WTC11 (cell line): ENCODE measurements at regions not wholly inside any gene's neighbourhood (a gene's known extent, or its start where the extent isn't known, plus 50 kb on each side); places are given as distances from the start of the nearest gene placed in this dataset.

Source experiments
- ATAC-seq: fragments of 200-7000 bp; cut with Tn5 transposase; 2 replicates; pipeline ENCODE4 v1.10.0; 2021; ENCODE audit warnings: mild to moderate bottlenecking, moderate library complexity
- CTCF ChIA-PET: fragments of 300-600 bp; sonication (Branson Sonifier 250); formaldehyde crosslinking; loops from one replicate; lab custom pipeline; 2021; ENCODE audit warnings: antibody characterized with exemption; lab: Charles Lee
- POLR2A ChIA-PET: fragments of 350-600 bp; sonication (Branson Sonifier 250); formaldehyde crosslinking; loops from one replicate; lab custom pipeline; 2021; ENCODE audit warnings: antibody characterized with exemption; lab: Charles Lee
- DNase-seq: peaks from one replicate; pipeline ENCODE4 v3.0.0; 2021; ENCODE audit warnings: low spot score
- H3K27ac Mint-ChIP-seq: 2 replicates; pipeline ENCODE4 v1.8.0; 2021; ENCODE audit warnings: mixed read lengths
- H3K27me3 Mint-ChIP-seq: 2 replicates; pipeline ENCODE4 v1.8.0; 2021; ENCODE audit warnings: low read depth, mild to moderate bottlenecking, moderate library complexity, mixed read lengths
- H3K36me3 Mint-ChIP-seq: 2 replicates; pipeline ENCODE4 v1.8.0; 2021; ENCODE audit warnings: mixed read lengths
- H3K4me1 Mint-ChIP-seq: 2 replicates; pipeline ENCODE4 v1.8.0; 2022; ENCODE audit warnings: mixed read lengths
- H3K4me3 Mint-ChIP-seq: 2 replicates; pipeline ENCODE4 v1.8.0; 2021; ENCODE audit warnings: mild to moderate bottlenecking, moderate library complexity, mixed read lengths
- H3K9me3 Mint-ChIP-seq: 2 replicates; pipeline ENCODE4 v1.8.0; 2021; ENCODE audit warnings: mixed read lengths
- ATF1 ChIP-seq: sonication (generic); formaldehyde crosslinking; IDR thresholded peaks from 2 replicates; pipeline ENCODE4 v1.8.1; 2023; ENCODE audit warnings: mild to moderate bottlenecking, moderate library complexity, missing genetic modification reagents
- FOXJ3 ChIP-seq: sonication (generic); formaldehyde crosslinking; IDR thresholded peaks from 2 replicates; pipeline ENCODE4 v1.9.0; 2021; ENCODE audit warnings: missing genetic modification reagents, mild to moderate bottlenecking, borderline replicate concordance
- MXD4 ChIP-seq: fragments of 250-450 bp; sonication (Bioruptor Pico); IDR thresholded peaks from 2 replicates; pipeline ENCODE4 v1.8.0; 2021; ENCODE audit warnings: mild to moderate bottlenecking, moderate library complexity, borderline replicate concordance
- MYBL2 ChIP-seq: sonication (generic); formaldehyde crosslinking; IDR thresholded peaks from 2 replicates; pipeline ENCODE4 v1.8.1; 2023; ENCODE audit warnings: mild to moderate bottlenecking, moderate library complexity, missing genetic modification reagents
- NFE2L1 ChIP-seq: sonication (generic); formaldehyde crosslinking; IDR thresholded peaks from 2 replicates; pipeline ENCODE4 v1.8.1; 2023; ENCODE audit warnings: missing genetic modification reagents
- NFYB ChIP-seq: sonication (generic); formaldehyde crosslinking; conservative IDR thresholded peaks from 2 replicates; pipeline ENCODE4 v1.8.0; 2022; ENCODE audit warnings: low read depth, missing genetic modification reagents
- RORB ChIP-seq: fragments of 250-450 bp; sonication (Bioruptor Pico); IDR thresholded peaks from 2 replicates; pipeline ENCODE4 v1.9.0; 2021; ENCODE audit warnings: mild to moderate bottlenecking
- SMAD3 ChIP-seq: sonication (generic); formaldehyde crosslinking; IDR thresholded peaks from 2 replicates; pipeline ENCODE4 v1.8.0; 2022; ENCODE audit warnings: missing genetic modification reagents, mild to moderate bottlenecking, borderline replicate concordance
- TEAD1 ChIP-seq: sonication (generic); formaldehyde crosslinking; IDR thresholded peaks from 2 replicates; pipeline ENCODE4 v1.8.0; 2022; ENCODE audit warnings: mild to moderate bottlenecking, missing genetic modification reagents
- ZNF263 ChIP-seq: sonication (generic); formaldehyde crosslinking; IDR thresholded peaks from 2 replicates; pipeline ENCODE4 v1.8.1; 2022; ENCODE audit warnings: low read depth, mild to moderate bottlenecking, moderate library complexity, missing genetic modification reagents
- ZNF396 ChIP-seq: fragments of 250-450 bp; sonication (Bioruptor Pico); IDR thresholded peaks from 2 replicates; pipeline ENCODE4 v1.8.0; 2021; ENCODE audit warnings: mild to moderate bottlenecking, moderate library complexity, borderline replicate concordance
- TF ChIP-seq, protein P1 (sequence below): sonication (generic); formaldehyde crosslinking; IDR thresholded peaks from 2 replicates; pipeline ENCODE4 v1.8.1; 2023; ENCODE audit warnings: mild to moderate bottlenecking, missing genetic modification reagents, borderline replicate concordance
- TF ChIP-seq, protein P2 (sequence below): sonication (generic); formaldehyde crosslinking; IDR thresholded peaks from 2 replicates; pipeline ENCODE4 v1.8.1; 2022; ENCODE audit warnings: mild to moderate bottlenecking, missing genetic modification reagents, moderate library complexity, borderline replicate concordance
- TF ChIP-seq, protein P3 (sequence below): sonication (generic); formaldehyde crosslinking; IDR thresholded peaks from 2 replicates; pipeline ENCODE4 v1.8.0; 2022; ENCODE audit warnings: mild to moderate bottlenecking, missing genetic modification reagents
- TF ChIP-seq, protein P4 (sequence below): sonication (generic); formaldehyde crosslinking; IDR thresholded peaks from 2 replicates; pipeline ENCODE4 v1.8.1; 2022; ENCODE audit warnings: missing genetic modification reagents, borderline replicate concordance
- TF ChIP-seq, protein P5 (sequence below): fragments of 200-600 bp; IDR thresholded peaks from 2 replicates; pipeline ENCODE4 v1.8.0; 2022; ENCODE audit warnings: antibody characterized with exemption
- TF ChIP-seq, protein P6 (sequence below): sonication (generic); formaldehyde crosslinking; IDR thresholded peaks from 2 replicates; pipeline ENCODE4 v1.8.0; 2022; ENCODE audit warnings: missing genetic modification reagents

DNA sequence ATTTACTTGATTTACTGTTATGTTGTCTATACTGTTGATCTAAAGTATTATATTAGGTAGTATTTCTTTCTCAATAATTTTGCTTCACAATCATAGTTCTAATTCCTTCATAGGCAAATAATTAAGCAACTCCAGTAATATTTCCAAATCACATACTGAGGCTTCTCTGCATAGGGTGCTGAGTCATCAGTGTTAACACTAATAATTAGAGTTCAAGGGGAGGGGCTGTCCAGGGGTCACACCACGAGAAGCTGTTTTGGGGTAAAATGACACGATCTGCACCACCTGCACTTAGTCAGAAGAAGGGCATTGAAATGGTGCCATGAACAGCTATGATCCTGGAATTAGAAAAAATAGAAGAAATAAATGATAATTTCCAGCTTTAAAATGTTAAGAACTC is 1230.9 kb upstream of the SLC10A2 start:
- Mint-ChIP-seq H3K27ac (no peak overlapping the region), H3K9me3 (no peaks in the 10 kb centered on the region), H3K4me3 (no peak overlapping the region), H3K27me3 (no peaks in the 10 kb centered on the region), H3K36me3 (no peaks in the 10 kb centered on the region), H3K4me1 (peaks cover 3% of the 10 kb centered on the region)
- CTCF ChIA-PET = no interaction called here
- POLR2A ChIA-PET = no interaction called here
- ATAC-seq (no peak), DNase-seq (no peak)
- no peak for TF ChIP-seq TEAD1 (CRISPR knock-in tag)
- no peak for TF ChIP-seq SMAD3
- no peak for TF ChIP-seq ATF1 (CRISPR knock-in tag)
- TF ChIP-seq NFE2L1 (CRISPR knock-in tag) = no peak
- TF ChIP-seq, protein P1, sequence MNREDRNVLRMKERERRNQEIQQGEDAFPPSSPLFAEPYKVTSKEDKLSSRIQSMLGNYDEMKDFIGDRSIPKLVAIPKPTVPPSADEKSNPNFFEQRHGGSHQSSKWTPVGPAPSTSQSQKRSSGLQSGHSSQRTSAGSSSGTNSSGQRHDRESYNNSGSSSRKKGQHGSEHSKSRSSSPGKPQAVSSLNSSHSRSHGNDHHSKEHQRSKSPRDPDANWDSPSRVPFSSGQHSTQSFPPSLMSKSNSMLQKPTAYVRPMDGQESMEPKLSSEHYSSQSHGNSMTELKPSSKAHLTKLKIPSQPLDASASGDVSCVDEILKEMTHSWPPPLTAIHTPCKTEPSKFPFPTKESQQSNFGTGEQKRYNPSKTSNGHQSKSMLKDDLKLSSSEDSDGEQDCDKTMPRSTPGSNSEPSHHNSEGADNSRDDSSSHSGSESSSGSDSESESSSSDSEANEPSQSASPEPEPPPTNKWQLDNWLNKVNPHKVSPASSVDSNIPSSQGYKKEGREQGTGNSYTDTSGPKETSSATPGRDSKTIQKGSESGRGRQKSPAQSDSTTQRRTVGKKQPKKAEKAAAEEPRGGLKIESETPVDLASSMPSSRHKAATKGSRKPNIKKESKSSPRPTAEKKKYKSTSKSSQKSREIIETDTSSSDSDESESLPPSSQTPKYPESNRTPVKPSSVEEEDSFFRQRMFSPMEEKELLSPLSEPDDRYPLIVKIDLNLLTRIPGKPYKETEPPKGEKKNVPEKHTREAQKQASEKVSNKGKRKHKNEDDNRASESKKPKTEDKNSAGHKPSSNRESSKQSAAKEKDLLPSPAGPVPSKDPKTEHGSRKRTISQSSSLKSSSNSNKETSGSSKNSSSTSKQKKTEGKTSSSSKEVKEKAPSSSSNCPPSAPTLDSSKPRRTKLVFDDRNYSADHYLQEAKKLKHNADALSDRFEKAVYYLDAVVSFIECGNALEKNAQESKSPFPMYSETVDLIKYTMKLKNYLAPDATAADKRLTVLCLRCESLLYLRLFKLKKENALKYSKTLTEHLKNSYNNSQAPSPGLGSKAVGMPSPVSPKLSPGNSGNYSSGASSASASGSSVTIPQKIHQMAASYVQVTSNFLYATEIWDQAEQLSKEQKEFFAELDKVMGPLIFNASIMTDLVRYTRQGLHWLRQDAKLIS = no peak
- no peak for TF ChIP-seq FOXJ3 (CRISPR knock-in tag)
- no peak for TF ChIP-seq MYBL2 (CRISPR knock-in tag)
- TF ChIP-seq, protein P2, sequence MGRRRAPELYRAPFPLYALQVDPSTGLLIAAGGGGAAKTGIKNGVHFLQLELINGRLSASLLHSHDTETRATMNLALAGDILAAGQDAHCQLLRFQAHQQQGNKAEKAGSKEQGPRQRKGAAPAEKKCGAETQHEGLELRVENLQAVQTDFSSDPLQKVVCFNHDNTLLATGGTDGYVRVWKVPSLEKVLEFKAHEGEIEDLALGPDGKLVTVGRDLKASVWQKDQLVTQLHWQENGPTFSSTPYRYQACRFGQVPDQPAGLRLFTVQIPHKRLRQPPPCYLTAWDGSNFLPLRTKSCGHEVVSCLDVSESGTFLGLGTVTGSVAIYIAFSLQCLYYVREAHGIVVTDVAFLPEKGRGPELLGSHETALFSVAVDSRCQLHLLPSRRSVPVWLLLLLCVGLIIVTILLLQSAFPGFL (CRISPR knock-in tag) = no peak
- TF ChIP-seq RORB (CRISPR knock-in tag) = no peak
- TF ChIP-seq MXD4 (CRISPR knock-in tag) = no peak
- TF ChIP-seq ZNF263 = no peak
- TF ChIP-seq ZNF396 (CRISPR knock-in tag) = no peak
- TF ChIP-seq, protein P3, sequence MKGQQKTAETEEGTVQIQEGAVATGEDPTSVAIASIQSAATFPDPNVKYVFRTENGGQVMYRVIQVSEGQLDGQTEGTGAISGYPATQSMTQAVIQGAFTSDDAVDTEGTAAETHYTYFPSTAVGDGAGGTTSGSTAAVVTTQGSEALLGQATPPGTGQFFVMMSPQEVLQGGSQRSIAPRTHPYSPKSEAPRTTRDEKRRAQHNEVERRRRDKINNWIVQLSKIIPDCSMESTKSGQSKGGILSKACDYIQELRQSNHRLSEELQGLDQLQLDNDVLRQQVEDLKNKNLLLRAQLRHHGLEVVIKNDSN (CRISPR knock-in tag) = no peak
- TF ChIP-seq, protein P4, sequence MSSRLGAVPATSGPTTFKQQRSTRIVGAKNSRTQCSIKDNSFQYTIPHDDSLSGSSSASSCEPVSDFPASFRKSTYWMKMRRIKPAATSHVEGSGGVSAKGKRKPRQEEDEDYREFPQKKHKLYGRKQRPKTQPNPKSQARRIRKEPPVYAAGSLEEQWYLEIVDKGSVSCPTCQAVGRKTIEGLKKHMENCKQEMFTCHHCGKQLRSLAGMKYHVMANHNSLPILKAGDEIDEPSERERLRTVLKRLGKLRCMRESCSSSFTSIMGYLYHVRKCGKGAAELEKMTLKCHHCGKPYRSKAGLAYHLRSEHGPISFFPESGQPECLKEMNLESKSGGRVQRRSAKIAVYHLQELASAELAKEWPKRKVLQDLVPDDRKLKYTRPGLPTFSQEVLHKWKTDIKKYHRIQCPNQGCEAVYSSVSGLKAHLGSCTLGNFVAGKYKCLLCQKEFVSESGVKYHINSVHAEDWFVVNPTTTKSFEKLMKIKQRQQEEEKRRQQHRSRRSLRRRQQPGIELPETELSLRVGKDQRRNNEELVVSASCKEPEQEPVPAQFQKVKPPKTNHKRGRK (CRISPR knock-in tag) = no peak
- TF ChIP-seq, protein P5, sequence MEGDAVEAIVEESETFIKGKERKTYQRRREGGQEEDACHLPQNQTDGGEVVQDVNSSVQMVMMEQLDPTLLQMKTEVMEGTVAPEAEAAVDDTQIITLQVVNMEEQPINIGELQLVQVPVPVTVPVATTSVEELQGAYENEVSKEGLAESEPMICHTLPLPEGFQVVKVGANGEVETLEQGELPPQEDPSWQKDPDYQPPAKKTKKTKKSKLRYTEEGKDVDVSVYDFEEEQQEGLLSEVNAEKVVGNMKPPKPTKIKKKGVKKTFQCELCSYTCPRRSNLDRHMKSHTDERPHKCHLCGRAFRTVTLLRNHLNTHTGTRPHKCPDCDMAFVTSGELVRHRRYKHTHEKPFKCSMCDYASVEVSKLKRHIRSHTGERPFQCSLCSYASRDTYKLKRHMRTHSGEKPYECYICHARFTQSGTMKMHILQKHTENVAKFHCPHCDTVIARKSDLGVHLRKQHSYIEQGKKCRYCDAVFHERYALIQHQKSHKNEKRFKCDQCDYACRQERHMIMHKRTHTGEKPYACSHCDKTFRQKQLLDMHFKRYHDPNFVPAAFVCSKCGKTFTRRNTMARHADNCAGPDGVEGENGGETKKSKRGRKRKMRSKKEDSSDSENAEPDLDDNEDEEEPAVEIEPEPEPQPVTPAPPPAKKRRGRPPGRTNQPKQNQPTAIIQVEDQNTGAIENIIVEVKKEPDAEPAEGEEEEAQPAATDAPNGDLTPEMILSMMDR = no peak

DNA sequence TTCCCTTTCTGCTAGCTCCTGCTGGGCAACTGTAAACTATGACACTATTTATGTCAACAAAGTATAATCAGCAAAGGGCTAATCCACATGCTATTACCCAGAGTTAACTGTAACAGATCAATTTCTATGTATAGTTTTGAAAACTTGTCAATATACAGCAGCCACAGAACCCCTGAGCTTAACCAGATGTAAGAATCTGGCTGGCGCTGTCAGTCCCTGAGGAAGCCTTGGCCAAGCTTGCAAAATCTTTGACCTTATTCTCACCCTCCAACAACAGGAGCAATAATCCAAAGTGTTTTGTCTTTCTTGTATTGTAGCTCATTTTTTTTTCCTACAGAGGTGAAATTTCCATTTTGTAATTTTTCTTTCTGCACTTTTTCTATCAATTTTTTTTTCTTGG is 1230.1 kb upstream of the SLC10A2 start:
- H3K27me3 Mint-ChIP-seq = no peaks in the 10 kb centered on the region
- no peaks in the 10 kb centered on the region for H3K36me3 Mint-ChIP-seq
- no peaks in the 10 kb centered on the region for H3K9me3 Mint-ChIP-seq
- DNase-seq (no peak), ATAC-seq (no peak)
- H3K4me1 Mint-ChIP-seq = peaks cover 6% of the 10 kb centered on the region
- no peak overlapping the region for H3K27ac Mint-ChIP-seq
- H3K4me3 Mint-ChIP-seq = no peak overlapping the region
- ChIA-PET POLR2A (no interaction called here), CTCF (no interaction called here)
- TF ChIP-seq, protein P5 = no peak
- TF ChIP-seq, protein P6, sequence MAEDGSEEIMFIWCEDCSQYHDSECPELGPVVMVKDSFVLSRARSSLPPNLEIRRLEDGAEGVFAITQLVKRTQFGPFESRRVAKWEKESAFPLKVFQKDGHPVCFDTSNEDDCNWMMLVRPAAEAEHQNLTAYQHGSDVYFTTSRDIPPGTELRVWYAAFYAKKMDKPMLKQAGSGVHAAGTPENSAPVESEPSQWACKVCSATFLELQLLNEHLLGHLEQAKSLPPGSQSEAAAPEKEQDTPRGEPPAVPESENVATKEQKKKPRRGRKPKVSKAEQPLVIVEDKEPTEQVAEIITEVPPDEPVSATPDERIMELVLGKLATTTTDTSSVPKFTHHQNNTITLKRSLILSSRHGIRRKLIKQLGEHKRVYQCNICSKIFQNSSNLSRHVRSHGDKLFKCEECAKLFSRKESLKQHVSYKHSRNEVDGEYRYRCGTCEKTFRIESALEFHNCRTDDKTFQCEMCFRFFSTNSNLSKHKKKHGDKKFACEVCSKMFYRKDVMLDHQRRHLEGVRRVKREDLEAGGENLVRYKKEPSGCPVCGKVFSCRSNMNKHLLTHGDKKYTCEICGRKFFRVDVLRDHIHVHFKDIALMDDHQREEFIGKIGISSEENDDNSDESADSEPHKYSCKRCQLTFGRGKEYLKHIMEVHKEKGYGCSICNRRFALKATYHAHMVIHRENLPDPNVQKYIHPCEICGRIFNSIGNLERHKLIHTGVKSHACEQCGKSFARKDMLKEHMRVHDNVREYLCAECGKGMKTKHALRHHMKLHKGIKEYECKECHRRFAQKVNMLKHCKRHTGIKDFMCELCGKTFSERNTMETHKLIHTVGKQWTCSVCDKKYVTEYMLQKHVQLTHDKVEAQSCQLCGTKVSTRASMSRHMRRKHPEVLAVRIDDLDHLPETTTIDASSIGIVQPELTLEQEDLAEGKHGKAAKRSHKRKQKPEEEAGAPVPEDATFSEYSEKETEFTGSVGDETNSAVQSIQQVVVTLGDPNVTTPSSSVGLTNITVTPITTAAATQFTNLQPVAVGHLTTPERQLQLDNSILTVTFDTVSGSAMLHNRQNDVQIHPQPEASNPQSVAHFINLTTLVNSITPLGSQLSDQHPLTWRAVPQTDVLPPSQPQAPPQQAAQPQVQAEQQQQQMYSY = no peak
- TF ChIP-seq RORB (CRISPR knock-in tag) = no peak
- TF ChIP-seq NFYB (CRISPR knock-in tag) = no peak
